ENCODE measurements at regions not wholly inside any gene's neighbourhood (a gene's known extent, or its start where the extent isn't known, plus 50 kb on each side); places are given as distances from the start of the nearest gene placed in this dataset.
"Not testable (repeated sequence)": the region's sequence is repeated elsewhere in the genome, so short reads cannot be mapped to it uniquely, and the experiment has no call there.

GRCh38 chr1:228943436-228943835, 208.2 kb downstream of the RHOU start:
- no peak overlapping the region for H3K4me3 Mint-ChIP-seq (ENCODE audit: unreplicated experiment)
- DNase-seq (ENCODE audit: extremely low spot score, unreplicated experiment) = no peak
- H3K9me3 Mint-ChIP-seq (ENCODE audit: unreplicated experiment) = no peaks in the 10 kb centered on the region
- TF ChIP-seq CTCF (IDR thresholded peaks at IDR 0.05) = no peak
- H3K36me3 Mint-ChIP-seq (ENCODE audit: unreplicated experiment) = no peaks in the 10 kb centered on the region
- peaks cover 7% of the 10 kb centered on the region for H3K4me1 Mint-ChIP-seq (ENCODE audit: unreplicated experiment)
- peaks cover 7% of the 10 kb centered on the region for H3K27me3 Mint-ChIP-seq (ENCODE audit: unreplicated experiment)
- no peak overlapping the region for H3K27ac Mint-ChIP-seq (ENCODE audit: unreplicated experiment)

- Mint-ChIP-seq H3K4me3 (ENCODE audit: unreplicated experiment) (no peak overlapping the region), H3K27ac (ENCODE audit: unreplicated experiment) (no peak overlapping the region)
Observed at GRCh38 chr1:228944296-228944695, 209.0 kb downstream of the RHOU start.

GRCh38 chr1:228944935-228945371, 209.7 kb downstream of the RHOU start:
- Mint-ChIP-seq H3K9me3 (ENCODE audit: unreplicated experiment) (no peaks in the 10 kb centered on the region), H3K27me3 (ENCODE audit: unreplicated experiment) (peaks cover 7% of the 10 kb centered on the region), H3K36me3 (ENCODE audit: unreplicated experiment) (no peaks in the 10 kb centered on the region), H3K27ac (ENCODE audit: unreplicated experiment) (no peak overlapping the region), H3K4me1 (ENCODE audit: unreplicated experiment) (peaks cover 3% of the 10 kb centered on the region), H3K4me3 (ENCODE audit: unreplicated experiment) (no peak overlapping the region)
- TF ChIP-seq CTCF (IDR thresholded peaks at IDR 0.05) = no peak
- no peak for DNase-seq (ENCODE audit: extremely low spot score, unreplicated experiment)

More at GRCh38 chr1:228944296-228944695, 209.0 kb downstream of the RHOU start:
- H3K36me3 Mint-ChIP-seq (ENCODE audit: unreplicated experiment) = no peaks in the 10 kb centered on the region
- H3K4me1 Mint-ChIP-seq (ENCODE audit: unreplicated experiment) = peaks cover 3% of the 10 kb centered on the region
- no peaks in the 10 kb centered on the region for H3K9me3 Mint-ChIP-seq (ENCODE audit: unreplicated experiment)
- H3K27me3 Mint-ChIP-seq (ENCODE audit: unreplicated experiment) = peaks cover 7% of the 10 kb centered on the region
- DNase-seq (ENCODE audit: extremely low spot score, unreplicated experiment) = no peak
- no peak for TF ChIP-seq CTCF (IDR thresholded peaks at IDR 0.05)

GRCh38 chr1:228945885-228946284, 210.6 kb downstream of the RHOU start:
- TF ChIP-seq CTCF (IDR thresholded peaks at IDR 0.05) = no peak
- no peaks in the 10 kb centered on the region for H3K36me3 Mint-ChIP-seq (ENCODE audit: unreplicated experiment)
- peaks cover 3% of the 10 kb centered on the region for H3K4me1 Mint-ChIP-seq (ENCODE audit: unreplicated experiment)
- peaks cover 7% of the 10 kb centered on the region for H3K27me3 Mint-ChIP-seq (ENCODE audit: unreplicated experiment)
- no peak overlapping the region for H3K27ac Mint-ChIP-seq (ENCODE audit: unreplicated experiment)
- H3K4me3 Mint-ChIP-seq (ENCODE audit: unreplicated experiment) = no peak overlapping the region
- no peaks in the 10 kb centered on the region for H3K9me3 Mint-ChIP-seq (ENCODE audit: unreplicated experiment)
- no peak for DNase-seq (ENCODE audit: extremely low spot score, unreplicated experiment)

- not testable (repeated sequence) for H3K4me1 Mint-ChIP-seq (ENCODE audit: unreplicated experiment); H3K4me3 Mint-ChIP-seq (ENCODE audit: unreplicated experiment); H3K36me3 Mint-ChIP-seq (ENCODE audit: unreplicated experiment); H3K27ac Mint-ChIP-seq (ENCODE audit: unreplicated experiment); H3K9me3 Mint-ChIP-seq (ENCODE audit: unreplicated experiment); DNase-seq (ENCODE audit: extremely low spot score, unreplicated experiment); H3K27me3 Mint-ChIP-seq (ENCODE audit: unreplicated experiment)
Observed at GRCh38 chr1:228949617-228950016, 214.3 kb downstream of the RHOU start.

GRCh38 chr1:228953207-228953606, 217.9 kb downstream of the RHOU start:
- peaks cover 7% of the 10 kb centered on the region for H3K9me3 Mint-ChIP-seq (ENCODE audit: unreplicated experiment)
- no peak overlapping the region for H3K4me3 Mint-ChIP-seq (ENCODE audit: unreplicated experiment)

GRCh38 chr1:228953808-228954207, 218.5 kb downstream of the RHOU start:
- H3K27me3 Mint-ChIP-seq (ENCODE audit: unreplicated experiment) = not testable (repeated sequence)

More at GRCh38 chr1:228953207-228953606, 217.9 kb downstream of the RHOU start:
- no peak for DNase-seq (ENCODE audit: extremely low spot score, unreplicated experiment)
- no peak overlapping the region for H3K27ac Mint-ChIP-seq (ENCODE audit: unreplicated experiment)
- no peak for TF ChIP-seq CTCF (IDR thresholded peaks at IDR 0.05)
- no peaks in the 10 kb centered on the region for H3K27me3 Mint-ChIP-seq (ENCODE audit: unreplicated experiment)
- no peaks in the 10 kb centered on the region for H3K4me1 Mint-ChIP-seq (ENCODE audit: unreplicated experiment)
- H3K36me3 Mint-ChIP-seq (ENCODE audit: unreplicated experiment) = no peaks in the 10 kb centered on the region

More at GRCh38 chr1:228953808-228954207, 218.5 kb downstream of the RHOU start:
- not testable (repeated sequence) for H3K4me1 Mint-ChIP-seq (ENCODE audit: unreplicated experiment); DNase-seq (ENCODE audit: extremely low spot score, unreplicated experiment); H3K36me3 Mint-ChIP-seq (ENCODE audit: unreplicated experiment); H3K9me3 Mint-ChIP-seq (ENCODE audit: unreplicated experiment); H3K27ac Mint-ChIP-seq (ENCODE audit: unreplicated experiment); H3K4me3 Mint-ChIP-seq (ENCODE audit: unreplicated experiment)

Measured in osteocyte (in vitro differentiated cells).